ENCODE measurements at regions not wholly inside any gene's neighbourhood (a gene's known extent, or its start where the extent isn't known, plus 50 kb on each side); places are given as distances from the start of the nearest gene placed in this dataset.

DNA sequence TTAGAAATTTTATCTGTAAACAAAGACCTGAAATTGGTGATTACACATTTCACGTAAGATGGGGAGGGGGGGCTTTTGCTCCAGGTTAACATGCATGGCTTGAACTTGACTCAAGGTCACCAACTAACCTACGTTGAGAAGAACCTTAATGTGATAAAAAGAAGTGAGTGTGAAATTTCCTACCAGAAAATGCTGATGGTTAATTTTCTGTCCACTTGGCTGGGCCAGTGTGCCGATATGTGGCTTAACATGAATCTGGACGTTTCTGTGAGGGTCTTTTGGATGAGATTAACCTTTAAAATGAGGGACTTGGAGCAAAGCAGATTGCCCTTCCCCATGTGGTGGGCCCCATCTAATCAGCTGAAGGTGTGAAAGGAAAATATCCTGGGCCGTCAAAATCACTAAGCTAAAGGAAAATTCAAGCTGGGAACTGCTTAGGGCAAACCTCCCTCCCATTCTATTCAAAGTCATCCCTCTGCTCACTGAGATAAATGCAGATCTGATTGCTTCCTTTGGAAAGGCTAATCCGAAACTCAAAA lies 107.3 kb upstream of the ENPP6 start:
- CTCF ChIA-PET (ENCODE audit: partially characterized antibody), result no interaction called here
- no peak overlapping the region for H4K91ac ChIP-seq (replicated peaks; ENCODE audit: insufficient read length, low read length)
- no peak for FAIRE-seq
- TF ChIP-seq, protein P1, sequence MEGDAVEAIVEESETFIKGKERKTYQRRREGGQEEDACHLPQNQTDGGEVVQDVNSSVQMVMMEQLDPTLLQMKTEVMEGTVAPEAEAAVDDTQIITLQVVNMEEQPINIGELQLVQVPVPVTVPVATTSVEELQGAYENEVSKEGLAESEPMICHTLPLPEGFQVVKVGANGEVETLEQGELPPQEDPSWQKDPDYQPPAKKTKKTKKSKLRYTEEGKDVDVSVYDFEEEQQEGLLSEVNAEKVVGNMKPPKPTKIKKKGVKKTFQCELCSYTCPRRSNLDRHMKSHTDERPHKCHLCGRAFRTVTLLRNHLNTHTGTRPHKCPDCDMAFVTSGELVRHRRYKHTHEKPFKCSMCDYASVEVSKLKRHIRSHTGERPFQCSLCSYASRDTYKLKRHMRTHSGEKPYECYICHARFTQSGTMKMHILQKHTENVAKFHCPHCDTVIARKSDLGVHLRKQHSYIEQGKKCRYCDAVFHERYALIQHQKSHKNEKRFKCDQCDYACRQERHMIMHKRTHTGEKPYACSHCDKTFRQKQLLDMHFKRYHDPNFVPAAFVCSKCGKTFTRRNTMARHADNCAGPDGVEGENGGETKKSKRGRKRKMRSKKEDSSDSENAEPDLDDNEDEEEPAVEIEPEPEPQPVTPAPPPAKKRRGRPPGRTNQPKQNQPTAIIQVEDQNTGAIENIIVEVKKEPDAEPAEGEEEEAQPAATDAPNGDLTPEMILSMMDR (IDR thresholded peaks at IDR 0.05; ENCODE audit: control extremely low read depth in 1 of 3, insufficient read depth in 1 of 3, low read depth in 1 of 3, low read length in 3 of 3), result no peak

More for the DNA sequence above, 107.3 kb upstream of the ENPP6 start:
- H4K5ac ChIP-seq (ENCODE audit: insufficient read length, low read depth, low read length), result no peak overlapping the region
- no peak overlapping the region for H3K56ac ChIP-seq (replicated peaks; ENCODE audit: insufficient read length, low read depth, low read length)
- POLR2A ChIA-PET (ENCODE audit: partially characterized antibody), result no interaction called here
- H3K4ac ChIP-seq (replicated peaks; ENCODE audit: insufficient read length, low read depth, low read length), result no peak overlapping the region
- DNase-seq (ENCODE audit: low read depth in 1 of 2, low spot score in 2 of 2), result peak in 1 of 2 experiments; percentile 10
- H3K23ac ChIP-seq (ENCODE audit: insufficient read length), result no peak overlapping the region
- 90% methylated on average over 6 of the region's 6 CpGs; no CpG with 5 or more reads in 1 of the 2 experiments for WGBS, 2 experiments (ENCODE audit: extremely low coverage in 1 of 2, insufficient coverage in 1 of 2, insufficient read length in 1 of 2, insufficient replicate concordance in 2 of 2, low coverage in 1 of 2, low lambda C conversion rate in 2 of 2, missing lambda C conversion rate in 1 of 2)
- H4K20me1 ChIP-seq (replicated peaks in 1 of 2; ENCODE audit: control insufficient read depth in 1 of 2, insufficient read depth in 2 of 2, low read length in 2 of 2), result no peaks in the 10 kb centered on the region
- H3K4me1 ChIP-seq (replicated peaks in 1 of 4; ENCODE audit: control insufficient read depth in 3 of 4, insufficient read depth in 4 of 4, low read length in 3 of 4), result no peaks in the 10 kb centered on the region
- H2BK120ac ChIP-seq (replicated peaks; ENCODE audit: low read depth, low read length), result no peak overlapping the region
- H4K8ac ChIP-seq (ENCODE audit: extremely low read depth, insufficient read depth, low read length), result no peak overlapping the region
- no peak overlapping the region for H3K4me3 ChIP-seq (ENCODE audit: extremely low read depth in 1 of 4, insufficient read depth in 2 of 4, low read depth in 3 of 4, low read length in 4 of 4)
- H3K23me2 ChIP-seq (ENCODE audit: low read depth, low read length), result no peaks in the 10 kb centered on the region
- H2BK20ac ChIP-seq (ENCODE audit: low read length), result no peak overlapping the region
- no peak overlapping the region for H2AFZ ChIP-seq (ENCODE audit: low read length)
- no peaks in the 10 kb centered on the region for H3K36me3 ChIP-seq (ENCODE audit: control insufficient read depth in 2 of 4, insufficient read depth in 4 of 4, low read length in 3 of 4)
- no peak overlapping the region for H3K9ac ChIP-seq (replicated peaks in 1 of 4; ENCODE audit: extremely low read depth in 1 of 4, low read depth in 3 of 4, low read length in 3 of 4)
- no peak overlapping the region for H3K14ac ChIP-seq (ENCODE audit: insufficient read length)
- no peaks in the 10 kb centered on the region for H3K27me3 ChIP-seq (replicated peaks in 1 of 4; ENCODE audit: control insufficient read depth in 3 of 4, extremely low read depth in 1 of 4, insufficient read depth in 3 of 4, low read length in 3 of 4)
- no peak overlapping the region for H3K4me2 ChIP-seq (ENCODE audit: insufficient read depth in 1 of 2, low read depth in 2 of 2, low read length in 2 of 2)
- no peak overlapping the region for H2BK15ac ChIP-seq (ENCODE audit: low read length)
- no peak overlapping the region for H3K27ac ChIP-seq (ENCODE audit: low read depth, low read length)
- no peaks in the 10 kb centered on the region for H3K79me1 ChIP-seq (ENCODE audit: low read depth, low read length)
- no peaks in the 10 kb centered on the region for H3K79me2 ChIP-seq (ENCODE audit: control insufficient read depth in 1 of 2, insufficient read depth in 2 of 2, low read length in 2 of 2)
- no peak overlapping the region for H2BK5ac ChIP-seq (ENCODE audit: low read depth, low read length)
- no peak overlapping the region for H2BK12ac ChIP-seq (ENCODE audit: low read depth, low read length)
- no peak overlapping the region for H3K18ac ChIP-seq (ENCODE audit: extremely low read depth, low read length)
- H3K9me3 ChIP-seq (ENCODE audit: insufficient read depth in 2 of 2, low read depth in 1 of 2, low read length in 1 of 2), result no peaks in the 10 kb centered on the region
- no peak overlapping the region for H2AK5ac ChIP-seq (ENCODE audit: low read depth, low read length)
